ENCODE measurements at regions not wholly inside any gene's neighbourhood (a gene's known extent, or its start where the extent isn't known, plus 50 kb on each side); places are given as distances from the start of the nearest gene placed in this dataset.

DNA sequence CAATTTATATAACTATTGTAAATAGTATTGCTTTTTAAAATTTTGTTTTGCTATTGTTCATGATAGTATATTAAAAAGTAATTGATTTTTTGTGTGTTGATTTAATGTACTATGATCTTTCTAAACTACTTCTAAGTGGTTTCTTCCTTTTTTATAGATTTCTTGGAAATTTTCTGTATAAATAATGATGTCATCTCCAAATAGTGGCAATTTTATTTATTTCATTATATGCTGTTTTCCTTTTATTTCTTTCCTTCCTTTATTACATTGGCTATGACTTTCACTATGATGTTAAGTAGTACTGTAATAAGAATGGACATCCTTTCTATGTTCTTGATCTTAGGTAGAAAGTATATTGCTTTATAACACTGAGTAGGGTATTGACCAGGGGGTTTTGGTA, 451.5 kb upstream of the SPTLC3 start:
- no peak for FAIRE-seq
- CTCF ChIA-PET (ENCODE audit: partially characterized antibody), result no interaction called here
- no peak overlapping the region for H2AFZ ChIP-seq (ENCODE audit: low read length)
- POLR2A ChIA-PET (ENCODE audit: partially characterized antibody), result no interaction called here
- no peak overlapping the region for H2BK20ac ChIP-seq (ENCODE audit: low read length)
- H4K5ac ChIP-seq (ENCODE audit: insufficient read length, low read depth, low read length), result no peak overlapping the region
- no peak overlapping the region for H2AK5ac ChIP-seq (ENCODE audit: low read depth, low read length)
- no peak for TF ChIP-seq ASH2L (IDR thresholded peaks at IDR 0.05; ENCODE audit: low read length)
- TF ChIP-seq PHF8 (conservative IDR thresholded peaks at IDR 0.05; ENCODE audit: low read depth, low read length), result no peak
- TF ChIP-seq JUN (IDR thresholded peaks at IDR 0.05; ENCODE audit: low read depth, low read length), result no peak
- no peak for TF ChIP-seq CHD2 (IDR thresholded peaks at IDR 0.05; ENCODE audit: low read length)
- no peak for TF ChIP-seq EZH2 (IDR thresholded peaks at IDR 0.05; ENCODE audit: low read depth, low read length, severe bottlenecking)
- no peak for TF ChIP-seq HDAC6 (IDR thresholded peaks at IDR 0.05; ENCODE audit: low read depth, low read length)
- no peak for TF ChIP-seq NRF1 (IDR thresholded peaks at IDR 0.05; ENCODE audit: low read depth, low read length)
- no peak for TF ChIP-seq CBX5 (IDR thresholded peaks at IDR 0.05; ENCODE audit: low read depth, low read length)
- no peak for TF ChIP-seq POU5F1 (IDR thresholded peaks at IDR 0.05; ENCODE audit: low read depth, low read length)
- TF ChIP-seq KDM5A (IDR thresholded peaks at IDR 0.05; ENCODE audit: low read length), result no peak
- no peak for TF ChIP-seq SUZ12 (IDR thresholded peaks at IDR 0.05; ENCODE audit: low read length)
- no peak overlapping the region for H4K8ac ChIP-seq (ENCODE audit: extremely low read depth, insufficient read depth, low read length)
- no peak overlapping the region for H3K27ac ChIP-seq (ENCODE audit: low read depth, low read length)
- H3K4me3 ChIP-seq (ENCODE audit: extremely low read depth in 1 of 4, insufficient read depth in 2 of 4, low read depth in 3 of 4, low read length in 4 of 4), result no peak overlapping the region
- H3K4me2 ChIP-seq (ENCODE audit: insufficient read depth in 1 of 2, low read depth in 2 of 2, low read length in 2 of 2), result no peak overlapping the region
- no peaks in the 10 kb centered on the region for H4K20me1 ChIP-seq (replicated peaks in 1 of 2; ENCODE audit: control insufficient read depth in 1 of 2, insufficient read depth in 2 of 2, low read length in 2 of 2)
- H2BK120ac ChIP-seq (replicated peaks; ENCODE audit: low read depth, low read length), result no peak overlapping the region
- H3K9ac ChIP-seq (replicated peaks in 1 of 4; ENCODE audit: extremely low read depth in 1 of 4, low read depth in 3 of 4, low read length in 3 of 4), result no peak overlapping the region
- H2BK5ac ChIP-seq (ENCODE audit: low read depth, low read length), result no peak overlapping the region
- H3K79me2 ChIP-seq (ENCODE audit: control insufficient read depth in 1 of 2, insufficient read depth in 2 of 2, low read length in 2 of 2), result no peaks in the 10 kb centered on the region
- H3K18ac ChIP-seq (ENCODE audit: extremely low read depth, low read length), result no peak overlapping the region
- H3K36me3 ChIP-seq (ENCODE audit: control insufficient read depth in 2 of 4, insufficient read depth in 4 of 4, low read length in 3 of 4), result no peaks in the 10 kb centered on the region
- no peak overlapping the region for H3K4ac ChIP-seq (replicated peaks; ENCODE audit: insufficient read length, low read depth, low read length)
- no peak for DNase-seq (ENCODE audit: low read depth in 1 of 2, low spot score in 2 of 2)
- H3K23me2 ChIP-seq (ENCODE audit: low read depth, low read length), result no peaks in the 10 kb centered on the region
- no peak overlapping the region for H2BK12ac ChIP-seq (ENCODE audit: low read depth, low read length)
- no peaks in the 10 kb centered on the region for H3K27me3 ChIP-seq (replicated peaks in 1 of 4; ENCODE audit: control insufficient read depth in 3 of 4, extremely low read depth in 1 of 4, insufficient read depth in 3 of 4, low read length in 3 of 4)
- no peak overlapping the region for H3K23ac ChIP-seq (ENCODE audit: insufficient read length)
- no peaks in the 10 kb centered on the region for H3K9me3 ChIP-seq (ENCODE audit: insufficient read depth in 2 of 2, low read depth in 1 of 2, low read length in 1 of 2)
- H4K91ac ChIP-seq (replicated peaks; ENCODE audit: insufficient read length, low read length), result no peak overlapping the region
- no peak overlapping the region for H3K56ac ChIP-seq (replicated peaks; ENCODE audit: insufficient read length, low read depth, low read length)
- no peaks in the 10 kb centered on the region for H3K4me1 ChIP-seq (replicated peaks in 1 of 4; ENCODE audit: control insufficient read depth in 3 of 4, insufficient read depth in 4 of 4, low read length in 3 of 4)
- no peak overlapping the region for H3K14ac ChIP-seq (ENCODE audit: insufficient read length)
- no peaks in the 10 kb centered on the region for H3K79me1 ChIP-seq (ENCODE audit: low read depth, low read length)
- H2BK15ac ChIP-seq (ENCODE audit: low read length), result no peak overlapping the region

Measured in H1 (cell line).